ENCODE measurements at regions not wholly inside any gene's neighbourhood (a gene's known extent, or its start where the extent isn't known, plus 50 kb on each side); places are given as distances from the start of the nearest gene placed in this dataset.

DNA sequence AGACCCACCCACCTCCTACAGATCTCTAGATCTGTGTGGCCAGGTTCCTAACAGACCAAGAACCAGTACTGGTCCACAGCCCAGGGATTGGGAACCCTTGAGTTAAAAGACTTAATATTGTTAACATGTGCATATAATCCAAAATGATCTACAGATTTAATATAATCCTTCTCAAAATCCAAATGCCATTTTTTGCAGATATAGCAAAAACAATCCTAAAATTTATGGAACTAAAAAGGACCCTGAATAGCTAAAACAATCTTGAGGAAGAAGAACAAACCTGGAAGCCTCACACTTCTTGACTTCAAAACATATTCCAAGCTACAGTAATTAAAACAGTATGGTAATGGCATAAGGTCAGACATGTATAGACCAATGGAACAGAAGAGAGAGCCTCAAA is 206.9 kb upstream of the SIX2 start:
- FAIRE-seq: no peak

DNA sequence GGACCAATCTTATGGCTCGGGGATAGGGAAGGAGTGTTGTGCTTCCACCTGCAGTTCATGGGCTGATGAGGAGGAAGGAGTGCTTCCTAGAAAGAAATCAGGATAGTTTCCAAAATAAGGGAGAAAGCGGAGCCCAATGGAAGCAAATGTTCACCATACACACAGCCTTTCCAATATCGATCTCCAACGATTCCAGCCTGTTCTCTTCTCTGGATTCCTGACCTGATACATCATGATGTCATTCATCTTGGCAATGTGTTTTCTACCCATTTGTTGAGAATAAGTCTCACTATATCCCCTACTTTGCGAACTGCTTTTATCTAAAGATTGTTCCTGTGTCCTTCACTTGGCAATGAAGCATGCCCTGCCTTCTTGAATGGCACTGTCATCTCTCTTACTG is 205.3 kb upstream of the SIX2 start:
- FAIRE-seq: no peak
- no peak for DNase-seq (ENCODE audit: low spot score)

More for the DNA sequence above, 206.9 kb upstream of the SIX2 start:
- no peak for DNase-seq (ENCODE audit: low spot score)

DNA sequence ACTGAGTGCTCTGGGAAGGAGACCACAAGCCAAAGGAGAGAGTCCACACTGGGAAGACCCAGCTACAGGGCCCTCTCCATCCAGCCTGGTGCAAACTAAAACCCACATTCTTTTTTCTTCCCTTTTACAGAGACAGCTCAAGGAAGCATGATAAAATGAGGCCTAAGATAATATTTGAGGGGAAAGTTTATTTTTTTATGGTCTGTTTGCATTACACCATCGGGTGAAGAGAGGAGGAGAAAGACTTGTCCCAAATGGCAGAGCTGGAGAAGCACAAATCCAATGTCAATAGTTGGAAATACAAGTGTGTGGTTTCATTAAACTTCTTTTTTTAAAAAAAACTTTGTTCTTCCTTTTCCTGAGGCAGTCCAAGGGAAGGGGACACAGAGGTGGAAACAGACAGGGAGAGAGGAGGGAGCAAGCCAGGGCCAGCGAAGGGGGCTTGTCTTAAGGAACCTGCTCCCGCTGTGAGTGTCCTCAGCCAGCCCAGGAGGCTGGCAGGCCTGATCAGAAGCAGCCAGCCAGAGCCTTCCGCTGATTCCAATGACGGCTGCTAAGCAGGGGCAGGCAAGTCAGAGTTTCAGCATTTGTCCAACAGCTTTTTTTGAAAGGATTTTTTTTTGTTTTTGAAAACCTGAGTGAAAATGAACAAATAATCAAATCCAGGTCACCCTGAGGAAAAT is 203.8 kb upstream of the SIX2 start:
- DNase-seq (ENCODE audit: low spot score) (no peak), FAIRE-seq (no peak)

DNA sequence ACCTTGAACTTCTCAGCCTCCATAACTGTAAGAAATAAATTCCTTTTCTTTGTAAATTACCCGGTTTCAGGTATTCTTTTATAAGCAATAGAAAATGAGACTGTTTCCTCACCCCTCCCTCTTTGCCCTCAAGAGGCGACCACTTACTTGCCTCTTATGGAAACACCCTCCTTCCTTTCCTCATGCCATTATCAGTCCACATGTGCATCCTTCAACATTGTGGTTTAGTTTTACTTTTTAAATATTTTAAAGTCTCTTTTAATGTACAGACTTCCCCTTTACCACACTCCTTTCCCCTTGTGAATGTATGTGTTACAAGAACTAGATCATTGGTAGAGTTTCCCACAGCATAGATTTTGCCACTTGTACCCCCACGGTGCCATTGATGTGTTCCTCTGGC is 202.4 kb upstream of the SIX2 start:
- FAIRE-seq: no peak
- no peak for DNase-seq (ENCODE audit: low spot score)

DNA sequence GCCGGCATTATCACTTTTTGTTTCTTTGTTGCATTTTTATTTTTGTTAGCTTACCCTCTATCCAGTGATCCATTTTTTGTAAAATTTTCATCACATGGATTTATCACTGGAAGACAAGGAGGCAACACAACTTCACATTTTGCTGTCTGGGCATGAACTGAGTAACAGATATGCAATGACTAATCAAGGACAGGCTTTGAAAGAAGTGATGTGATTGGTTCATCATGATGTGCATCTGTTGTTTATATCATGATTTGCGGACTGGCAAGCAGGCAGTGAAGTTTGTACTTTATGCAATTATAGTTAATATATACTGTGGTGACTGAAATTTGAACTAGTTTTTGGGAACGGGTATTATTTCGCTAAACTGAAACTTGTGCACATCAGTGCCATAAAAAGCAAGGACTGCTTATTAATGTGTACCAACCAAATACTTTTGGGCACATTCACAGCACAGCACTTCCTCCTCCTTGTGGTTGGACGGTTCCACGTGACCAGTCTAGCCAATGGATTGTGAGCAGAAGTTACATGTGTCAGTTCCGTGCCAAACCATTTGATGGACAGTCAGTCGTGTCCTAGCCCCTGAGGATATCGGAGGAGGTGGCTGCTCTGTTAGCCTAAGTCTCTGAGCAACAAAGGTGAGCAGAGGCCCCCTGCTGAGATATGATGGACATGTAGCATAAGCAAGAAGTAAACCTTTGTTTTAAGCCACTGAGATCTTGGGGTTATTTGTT is 201.4 kb upstream of the SIX2 start:
- peak; percentile 48 for DNase-seq (ENCODE audit: low spot score)

DNA sequence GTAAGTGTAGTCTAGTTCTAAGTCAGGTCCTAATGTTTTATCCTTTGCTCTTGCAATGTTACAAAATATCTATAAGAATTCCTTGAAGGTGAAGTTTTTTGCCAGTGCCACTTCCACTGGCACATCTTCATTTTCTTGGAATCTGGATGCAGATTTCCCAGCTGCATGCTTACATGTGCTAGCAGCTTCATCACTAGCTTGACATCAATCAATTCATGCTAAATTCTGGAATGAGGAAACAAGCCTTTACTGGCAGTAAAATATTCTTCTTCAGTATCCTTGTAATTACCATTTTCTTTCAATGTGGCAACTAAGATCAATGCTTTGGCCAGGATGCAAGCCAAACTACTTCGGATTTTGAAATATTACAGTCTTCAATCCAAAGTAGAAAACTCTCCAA is 200.6 kb upstream of the SIX2 start:
- no peak for DNase-seq (ENCODE audit: low spot score)
- no peak for FAIRE-seq

More for the DNA sequence above, 201.4 kb upstream of the SIX2 start:
- FAIRE-seq: no peak

DNA sequence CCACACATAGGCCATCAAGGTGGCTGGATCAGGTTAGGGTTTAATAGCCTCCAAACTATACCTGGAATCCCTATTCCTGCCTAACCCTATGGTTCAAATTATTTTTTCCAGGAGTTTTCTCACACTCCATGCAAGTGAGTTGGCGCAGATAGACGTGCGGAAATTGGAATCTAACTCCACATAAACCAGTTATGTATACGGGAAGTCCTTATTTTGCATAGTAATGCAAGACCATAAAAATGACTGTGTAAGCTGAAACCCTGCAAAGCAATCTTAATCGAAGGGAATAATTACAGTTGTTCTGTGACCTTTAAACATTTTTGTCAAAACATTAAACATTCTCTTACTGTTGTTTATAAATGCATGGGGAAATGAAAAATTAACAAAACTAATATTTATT is 200.1 kb upstream of the SIX2 start:
- DNase-seq (ENCODE audit: low spot score) (no peak), FAIRE-seq (no peak)

DNA sequence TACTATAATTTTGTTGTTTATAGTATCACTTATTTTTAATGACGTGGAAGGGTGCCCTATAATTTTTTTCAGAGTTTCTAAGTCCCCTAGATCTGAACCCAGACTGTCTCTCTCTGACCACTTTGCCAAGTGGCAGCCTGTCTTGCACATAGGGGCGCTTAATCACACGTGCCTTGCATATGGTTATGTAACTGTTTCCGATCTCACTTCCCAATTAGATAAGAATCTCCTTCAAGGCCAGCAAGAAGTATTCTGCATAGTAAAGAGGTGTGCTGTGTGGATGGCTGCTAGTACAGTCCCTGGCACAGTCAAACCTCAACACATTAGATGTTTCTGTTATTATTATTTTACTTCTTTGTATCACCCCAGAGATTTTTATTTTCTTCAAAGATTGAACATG is 197.8 kb upstream of the SIX2 start:
- FAIRE-seq: no peak
- DNase-seq (ENCODE audit: low spot score): no peak

DNA sequence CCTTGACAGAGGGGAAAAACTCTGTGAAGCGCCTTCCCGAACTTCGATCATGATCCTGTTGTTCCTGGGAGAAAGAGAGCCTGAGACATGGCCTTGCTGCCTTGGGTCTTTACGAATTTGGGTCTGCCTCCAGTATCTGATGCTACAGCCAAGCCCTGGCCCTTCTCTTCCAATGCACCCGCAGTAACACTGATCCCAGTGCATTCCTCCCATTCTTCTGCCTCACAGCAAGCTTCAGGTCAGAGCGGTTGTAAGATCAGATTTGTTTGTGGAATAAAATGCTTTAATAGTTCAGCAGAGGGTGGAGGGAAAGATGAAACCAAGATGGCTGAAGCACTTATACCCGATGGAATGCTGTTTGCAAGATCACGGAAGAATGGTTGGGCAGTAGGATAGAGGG is 196.7 kb upstream of the SIX2 start:
- FAIRE-seq (no peak), DNase-seq (ENCODE audit: low spot score) (no peak)

DNA sequence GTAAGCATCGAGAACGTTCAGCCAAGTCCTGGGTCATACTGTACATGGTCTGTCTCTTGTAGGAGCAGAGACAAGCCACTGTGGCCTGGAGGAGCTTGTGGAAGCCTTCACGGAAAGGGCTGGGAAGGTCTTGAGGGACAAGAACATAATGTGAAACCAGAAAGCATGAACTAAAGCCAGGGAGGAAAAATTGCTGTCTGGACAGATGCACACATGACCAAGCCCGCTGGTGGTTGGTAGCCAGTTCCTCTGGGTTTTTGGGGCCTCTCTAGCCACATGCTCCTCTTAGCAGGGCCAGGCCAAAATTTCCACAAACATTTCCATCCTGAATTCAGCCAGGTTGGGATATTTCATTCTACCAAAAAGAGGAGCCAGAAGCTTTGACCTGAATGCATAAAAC is 196.2 kb upstream of the SIX2 start:
- no peak for FAIRE-seq
- no peak for DNase-seq (ENCODE audit: low spot score)

DNA sequence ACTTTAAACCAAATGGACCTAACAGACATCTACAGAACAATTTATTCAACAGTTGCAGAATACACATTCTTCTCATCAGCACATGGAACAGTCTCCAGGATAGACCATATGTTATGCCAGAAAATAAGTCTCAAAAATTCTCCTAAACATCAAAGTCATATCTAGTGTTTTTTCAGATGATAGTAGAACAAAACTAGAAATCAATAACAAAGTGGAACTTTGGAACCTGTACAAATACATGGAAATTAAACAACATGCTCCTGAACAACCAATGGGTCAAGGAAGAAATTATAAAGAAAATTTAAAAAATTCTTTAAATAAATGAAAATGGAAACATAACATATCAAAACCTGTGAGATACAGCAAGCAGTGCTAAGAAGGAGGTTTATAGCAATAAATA is 194.1 kb upstream of the SIX2 start:
- FAIRE-seq: no peak
- DNase-seq (ENCODE audit: low spot score): no peak

DNA sequence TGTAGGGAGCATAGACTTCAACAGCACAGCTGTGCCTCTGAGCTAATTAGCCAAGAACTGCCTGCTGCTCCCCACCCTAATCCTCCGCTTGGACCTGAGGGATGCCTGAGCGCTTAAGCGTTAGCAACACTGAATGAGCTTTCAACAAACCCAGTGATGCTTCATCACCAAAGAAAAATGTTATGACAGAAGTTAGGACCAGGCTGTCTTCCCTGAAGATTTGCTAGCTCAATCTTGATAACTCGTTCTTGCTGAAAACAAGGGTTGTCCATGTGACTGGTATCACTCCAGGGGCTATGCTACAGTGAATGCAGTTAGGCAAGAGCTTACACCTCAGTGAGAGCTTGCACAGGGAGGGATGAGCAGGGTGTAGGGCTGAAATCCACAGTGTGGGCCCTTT is 190.7 kb upstream of the SIX2 start:
- DNase-seq (ENCODE audit: low spot score): no peak
- FAIRE-seq: no peak

DNA sequence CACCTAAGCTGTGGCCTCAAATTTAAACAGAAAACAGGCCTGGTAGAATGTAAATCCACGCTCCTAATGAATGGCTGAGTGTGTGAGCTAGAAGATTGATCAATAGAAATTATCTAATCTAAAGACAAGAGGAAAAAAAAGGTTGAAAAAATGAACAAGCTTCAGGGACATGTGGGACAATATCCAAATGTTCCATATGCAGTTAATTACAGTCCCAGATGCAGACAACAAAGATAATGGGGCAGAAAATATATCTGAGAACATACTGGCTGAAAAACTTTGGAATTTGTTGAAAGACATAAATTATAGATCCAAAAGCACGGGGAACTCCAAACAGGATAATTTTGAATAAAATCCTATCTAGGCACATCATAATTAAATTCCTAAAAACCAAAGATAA is 186.7 kb upstream of the SIX2 start:
- DNase-seq (ENCODE audit: low spot score) (no peak), FAIRE-seq (no peak)

DNA sequence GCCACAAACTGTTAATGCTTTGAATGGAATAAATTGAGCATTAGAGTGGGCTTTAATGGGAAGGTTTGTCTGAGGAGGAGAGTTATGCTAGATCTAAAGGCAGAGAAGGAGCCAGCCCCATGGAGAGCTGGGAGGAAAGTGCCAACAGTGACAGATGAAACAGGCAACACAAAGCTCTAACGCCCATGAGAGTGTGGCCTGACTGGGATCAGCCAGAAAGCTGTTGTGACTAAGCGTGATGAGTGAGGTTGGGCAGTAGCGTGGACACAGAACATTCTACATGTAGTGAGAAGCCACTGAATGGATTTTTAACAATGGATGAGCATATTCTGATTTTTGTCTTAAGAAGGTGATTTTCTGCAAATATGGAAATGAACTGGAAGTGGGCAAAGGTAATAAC is 185.3 kb upstream of the SIX2 start:
- FAIRE-seq (no peak), DNase-seq (ENCODE audit: low spot score) (no peak)

DNA sequence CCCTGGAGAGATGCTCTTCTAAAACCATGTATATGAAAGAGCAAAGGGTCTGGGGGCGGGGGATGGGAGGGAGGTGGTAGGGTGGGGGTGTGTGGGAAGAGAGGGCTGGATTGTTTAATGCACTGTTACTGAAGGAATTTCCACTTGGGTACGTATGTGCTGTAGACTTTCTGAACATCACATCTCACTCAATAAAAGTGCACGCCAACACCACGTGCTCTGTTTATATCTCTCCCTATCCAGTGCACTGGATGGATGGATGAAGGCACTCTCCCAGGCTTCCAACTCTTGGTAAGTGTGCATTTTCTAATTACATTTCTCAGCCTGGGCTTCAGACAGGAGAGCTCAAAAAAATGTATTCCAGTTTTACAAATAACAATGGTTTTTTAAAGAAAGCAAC is 184.3 kb upstream of the SIX2 start:
- FAIRE-seq (no peak), DNase-seq (ENCODE audit: low spot score) (no peak)

DNA sequence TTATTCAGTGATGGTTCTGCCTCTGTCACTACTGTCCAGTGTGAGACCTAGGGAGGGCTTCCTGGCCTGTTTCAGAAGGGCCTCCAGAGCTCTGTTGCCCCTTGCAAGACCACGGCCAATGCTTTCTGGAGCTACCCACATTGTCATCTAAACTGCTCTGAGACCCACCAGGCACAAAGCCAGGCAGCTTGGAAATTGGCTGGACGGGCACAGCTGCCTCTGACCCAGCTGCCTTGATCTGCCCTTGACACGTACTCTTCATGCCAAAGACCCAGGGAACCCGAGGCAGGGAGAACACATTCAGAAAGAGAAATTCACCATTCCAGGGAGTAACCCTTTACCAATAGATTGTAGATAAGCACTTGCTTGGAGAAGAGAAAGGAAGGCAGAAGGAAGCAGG is 183.7 kb upstream of the SIX2 start:
- FAIRE-seq (no peak), DNase-seq (ENCODE audit: low spot score) (no peak)

DNA sequence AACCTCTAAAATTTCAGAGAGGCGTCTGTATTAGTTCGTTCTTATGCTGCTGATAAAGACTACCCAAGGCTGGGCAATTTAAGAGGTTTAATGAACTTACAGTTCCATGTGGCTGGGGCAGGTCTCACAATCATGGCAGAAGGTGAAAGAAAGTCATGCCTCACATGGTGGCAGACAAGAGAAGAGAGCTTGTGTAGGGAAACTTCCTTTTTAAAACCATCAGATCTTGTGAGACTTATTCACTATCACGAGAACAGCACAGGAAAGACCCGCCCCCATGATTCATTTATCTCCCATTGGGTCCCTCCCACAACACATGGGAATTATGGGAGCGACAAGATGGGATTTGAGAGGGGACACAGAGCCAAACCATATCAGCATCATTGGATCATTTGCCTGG is 183.2 kb upstream of the SIX2 start:
- DNase-seq (ENCODE audit: low spot score) (no peak), FAIRE-seq (no peak)

DNA sequence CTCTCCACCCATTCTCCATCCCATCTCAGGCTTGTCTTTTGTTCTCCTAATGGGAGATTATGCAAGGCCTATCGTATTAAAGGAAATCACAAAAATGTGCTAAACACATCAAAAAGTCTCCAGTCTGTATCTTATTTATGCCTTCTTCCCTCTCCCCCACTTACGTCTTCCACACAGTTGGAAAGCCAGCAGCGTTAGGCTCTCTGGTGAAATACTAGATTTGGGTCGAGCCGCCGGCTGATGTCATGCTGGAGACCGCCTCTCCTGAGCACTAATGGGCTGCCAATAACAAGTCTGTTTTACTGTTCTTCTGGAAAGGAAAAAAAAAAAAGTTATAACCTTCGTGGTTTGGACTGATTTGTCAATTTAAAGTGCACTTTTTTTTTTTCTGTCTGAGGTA is 182.7 kb upstream of the SIX2 start:
- DNase-seq (ENCODE audit: low spot score) (no peak), FAIRE-seq (no peak)

DNA sequence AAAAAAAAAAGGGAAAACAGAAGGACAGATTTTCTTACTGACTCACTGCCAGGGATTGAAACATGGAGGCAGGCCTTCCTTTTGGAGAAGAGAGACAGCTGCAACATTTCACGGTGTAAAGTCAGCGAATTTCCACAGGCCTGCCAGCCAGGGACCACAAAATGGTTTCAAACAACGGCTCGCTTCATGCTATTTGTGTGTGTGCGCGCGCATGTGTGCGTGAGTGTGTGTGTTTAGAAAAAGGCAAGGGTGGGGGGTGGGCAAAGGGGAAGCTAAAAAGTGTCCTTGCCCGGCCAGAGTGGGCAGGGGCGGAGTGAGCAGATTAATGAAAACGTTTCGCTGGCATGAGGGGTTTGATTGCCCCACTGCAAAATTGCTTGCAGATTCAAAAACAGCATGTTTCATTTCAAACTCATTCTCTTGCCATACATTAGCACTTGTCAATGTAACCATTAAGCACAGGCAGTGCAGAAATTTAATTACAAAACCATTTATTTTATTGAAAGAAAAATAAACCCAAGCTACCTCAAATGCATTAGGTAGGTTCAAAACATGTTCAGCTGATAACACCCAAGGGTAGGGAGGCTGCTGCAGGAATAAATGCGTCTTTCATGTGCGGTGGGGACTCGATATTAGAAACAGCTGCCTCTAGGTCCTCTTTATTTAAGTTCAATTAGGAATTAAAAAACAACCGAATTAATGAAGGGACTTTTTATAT is 182.1 kb upstream of the SIX2 start:
- no peak for DNase-seq (ENCODE audit: low spot score)
- FAIRE-seq: no peak

DNA sequence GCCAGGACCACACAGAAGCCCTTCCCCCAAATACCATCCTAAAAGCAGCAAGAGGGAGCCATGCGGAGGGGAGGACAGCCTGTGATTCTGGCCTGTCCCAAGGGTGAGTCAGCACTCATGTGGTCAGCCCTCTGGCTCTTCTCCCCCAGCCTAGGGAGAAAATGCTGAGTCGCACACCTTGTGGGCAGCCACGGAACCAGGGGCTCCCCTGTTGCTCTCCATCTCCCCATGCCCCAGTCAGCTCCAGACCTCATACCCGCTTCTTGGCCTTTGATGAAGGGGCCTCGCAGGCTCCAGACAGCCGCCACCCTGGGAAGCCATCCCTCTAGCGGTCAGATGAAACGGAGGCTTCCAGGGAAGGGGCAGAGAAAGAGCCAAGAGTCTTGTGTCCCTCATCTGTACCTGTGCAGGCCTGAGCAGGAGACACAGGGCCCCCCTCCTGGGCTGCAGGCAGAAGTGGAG is 181.3 kb upstream of the SIX2 start:
- FAIRE-seq (peak; percentile 22), DNase-seq (ENCODE audit: low spot score) (peak; percentile 62)

DNA sequence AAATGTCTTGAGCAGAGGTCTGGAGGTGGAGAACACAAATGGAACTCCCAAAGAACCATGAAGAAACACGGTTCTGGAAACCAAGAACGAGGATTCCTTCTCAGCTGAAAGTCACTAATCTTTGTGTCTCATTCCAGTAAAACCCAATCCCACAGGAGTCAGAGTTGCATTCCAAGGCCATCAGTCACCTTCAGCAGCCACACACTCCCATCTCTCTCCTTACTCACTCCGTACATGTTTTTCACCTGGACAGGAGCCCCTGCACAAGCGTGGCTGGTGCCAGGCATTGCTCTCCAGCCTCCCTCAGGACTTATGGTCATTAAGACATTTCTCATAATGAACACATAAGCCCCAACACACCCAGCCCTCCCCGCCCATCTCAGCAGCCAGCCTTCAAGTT is 175.4 kb upstream of the SIX2 start:
- DNase-seq (ENCODE audit: low spot score) (peak; percentile 89), FAIRE-seq (peak; percentile 92)

DNA sequence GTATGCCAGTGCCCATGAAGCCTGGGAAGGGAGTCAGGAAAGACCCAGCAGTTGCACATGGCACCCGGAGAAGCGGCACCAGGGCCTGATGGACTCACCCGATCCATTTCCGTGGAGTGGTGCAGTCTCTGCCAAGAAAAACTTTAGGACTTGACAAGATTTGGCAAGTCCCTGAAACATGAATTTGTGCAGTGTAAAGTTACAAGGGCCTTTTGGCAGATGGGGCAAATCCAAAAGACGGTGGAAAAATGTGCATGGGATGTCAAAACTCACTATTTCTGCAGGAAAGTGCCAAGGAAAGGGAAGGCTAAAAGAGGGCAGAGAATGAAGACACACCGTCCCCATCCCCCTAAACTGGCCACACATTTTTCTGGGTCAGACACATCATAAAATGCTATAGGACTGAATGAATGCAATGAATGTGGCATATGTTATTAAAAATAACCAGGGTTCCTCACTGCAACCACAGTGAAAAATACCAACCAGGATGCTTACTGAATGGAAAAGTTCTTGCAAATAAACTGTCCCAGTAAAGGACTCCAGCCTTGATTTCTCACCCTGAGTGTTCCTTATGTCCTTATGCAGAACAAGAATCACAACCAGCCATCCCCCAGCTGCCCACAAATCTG is 173.5 kb upstream of the SIX2 start:
- DNase-seq (ENCODE audit: low spot score) (no peak), FAIRE-seq (no peak)

All from RCC 7860 (cell line).